ENCODE measurements at regions not wholly inside any gene's neighbourhood (a gene's known extent, or its start where the extent isn't known, plus 50 kb on each side); places are given as distances from the start of the nearest gene placed in this dataset.

GRCh38 chr9:692636-693129 is 148.8 kb upstream of the DMRT1 start:
- no peak for TF ChIP-seq ZNF841 (CRISPR knock-in tag; IDR thresholded peaks at IDR 0.05; ENCODE audit: borderline replicate concordance)
- no peak for TF ChIP-seq RFX5 (IDR thresholded peaks at IDR 0.05; ENCODE audit: low read depth, low read length)

Measured in HepG2 (cell line).